IMR-90 (cell line): ENCODE measurements at regions not wholly inside any gene's neighbourhood (a gene's known extent, or its start where the extent isn't known, plus 50 kb on each side); places are given as distances from the start of the nearest gene placed in this dataset.

Experiments
- ATAC-seq: fragments of 200-7000 bp; cut with Tn5 transposase; 2 replicates; pipeline ENCODE4 v1.9.1; 2020; ENCODE audit warnings: low read depth, mild to moderate bottlenecking, moderate library complexity
- BruUV-seq: library from RNA; stranded (reverse); fragments of 400-500 nt; replicated peaks from 2 replicates; lab custom pipeline; 2021; lab: Mats Ljungman, UMichigan
- CTCF ChIA-PET: fragments of 300-600 bp; formaldehyde crosslinking; extraction: SDS; loops from one replicate; lab custom pipeline; 2021; ENCODE audit warnings: antibody characterized with exemption; lab: Yijun Ruan, JAX
- POLR2A ChIA-PET: fragments of 300-600 bp; sonication (Branson Sonifier 250); formaldehyde crosslinking; loops from one replicate; lab custom pipeline; 2022; ENCODE audit warnings: antibody characterized with exemption; ENCODE audit not compliant: unreplicated experiment; lab: Charles Lee
- DNase-seq: peaks from one replicate; pipeline ENCODE4 v3.0.0; 2013
- H2AFZ ChIP-seq: replicated peaks from 2 replicates; pipeline ENCODE3; 2013; ENCODE audit warnings: low read length, mild to moderate bottlenecking; ENCODE audit not compliant: poor library complexity
- H2AK5ac ChIP-seq: 2 replicates; pipeline ENCODE4 v1.6.1; 2013; ENCODE audit warnings: low read depth, low read length, inconsistent platforms
- H2AK9ac ChIP-seq: replicated peaks from 2 replicates; pipeline ENCODE3; 2013; ENCODE audit warnings: mild to moderate bottlenecking, low read depth, low read length, moderate library complexity; ENCODE audit not compliant: poor library complexity
- H2BK120ac ChIP-seq: 2 replicates; pipeline ENCODE4 v1.6.1; 2013; ENCODE audit warnings: low read depth, low read length, inconsistent platforms
- H2BK15ac ChIP-seq: 3 replicates; pipeline ENCODE4 v1.6.1; 2013; ENCODE audit warnings: low read depth, low read length, inconsistent platforms
- H2BK20ac ChIP-seq: 2 replicates; pipeline ENCODE4 v1.6.1; 2013; ENCODE audit warnings: low read depth, mild to moderate bottlenecking, inconsistent platforms, low read length, moderate library complexity
- H2BK5ac ChIP-seq: 2 replicates; pipeline ENCODE4 v1.6.1; 2013; ENCODE audit warnings: mild to moderate bottlenecking, low read depth, low read length, inconsistent platforms; ENCODE audit not compliant: poor library complexity, severe bottlenecking
- H3K14ac ChIP-seq: replicated peaks from 2 replicates; pipeline ENCODE4 v1.6.1; 2013; ENCODE audit warnings: low read depth, low read length, inconsistent platforms
- H3K18ac ChIP-seq: 2 replicates; pipeline ENCODE4 v1.6.1; 2013; ENCODE audit warnings: low read depth, low read length, control low read depth
- H3K23ac ChIP-seq: 2 replicates; pipeline ENCODE4 v1.6.1; 2013; ENCODE audit warnings: low read depth, low read length, inconsistent platforms
- H3K27ac ChIP-seq: 2 replicates; pipeline ENCODE4 v1.5.1; 2013; ENCODE audit warnings: mild to moderate bottlenecking, control low read depth, low read length; ENCODE audit not compliant: insufficient read depth
- H3K27me3 ChIP-seq: 2 replicates; pipeline ENCODE4 v1.6.1; 2013; ENCODE audit warnings: low read length; ENCODE audit not compliant: control insufficient read depth, insufficient read depth
- H3K36me3 ChIP-seq: 2 replicates; pipeline ENCODE4 v1.6.1; 2013; ENCODE audit warnings: low read length, mixed read lengths; ENCODE audit not compliant: control insufficient read depth, insufficient read depth
- H3K4ac ChIP-seq: 2 replicates; pipeline ENCODE4 v1.6.1; 2013; ENCODE audit warnings: low read depth, low read length, inconsistent platforms
- H3K4me1 ChIP-seq: 2 replicates; pipeline ENCODE4 v1.6.1; 2013; ENCODE audit warnings: low read length, mixed read lengths; ENCODE audit not compliant: control insufficient read depth, insufficient read depth
- H3K4me2 ChIP-seq: 2 replicates; pipeline ENCODE4 v1.6.1; 2013; ENCODE audit warnings: low read depth, mild to moderate bottlenecking, control low read depth, low read length, moderate library complexity
- H3K4me3 ChIP-seq: 2 replicates; pipeline ENCODE4 v1.5.1; 2013; ENCODE audit warnings: low read depth, mild to moderate bottlenecking, control low read depth, low read length, moderate library complexity; ENCODE audit not compliant: insufficient read depth
- H3K56ac ChIP-seq: 2 replicates; pipeline ENCODE4 v1.6.1; 2013; ENCODE audit warnings: low read length, inconsistent platforms; ENCODE audit not compliant: insufficient read depth; ENCODE audit errors: extremely low read depth
- H3K79me1 ChIP-seq, 2 experiments: 2 replicates each; pipeline ENCODE4 v1.6.1; 2013; ENCODE audit warnings: low read length in 2 of 2, inconsistent platforms in 1 of 2, low read depth in 1 of 2
- H3K9ac ChIP-seq: 2 replicates; pipeline ENCODE4 v1.6.1; 2013; ENCODE audit warnings: low read depth, low read length, control low read depth
- H3K9me1 ChIP-seq: 2 replicates; pipeline ENCODE4 v1.6.1; 2013; ENCODE audit warnings: low read length, inconsistent platforms; ENCODE audit not compliant: insufficient read depth
- H3K9me3 ChIP-seq: 2 replicates; pipeline ENCODE4 v1.6.1; 2013; ENCODE audit warnings: low read length; ENCODE audit not compliant: control insufficient read depth, insufficient read depth
- H4K20me1 ChIP-seq: 2 replicates; pipeline ENCODE4 v1.6.1; 2013; ENCODE audit warnings: low read length, inconsistent platforms; ENCODE audit not compliant: insufficient read depth
- H4K5ac ChIP-seq: 2 replicates; pipeline ENCODE4 v1.6.1; 2013; ENCODE audit warnings: mild to moderate bottlenecking, low read depth, low read length, control low read depth
- H4K8ac ChIP-seq, 2 experiments: 2 replicates each; pipeline ENCODE4 v1.6.1; 2013; ENCODE audit warnings: low read depth in 2 of 2, low read length in 2 of 2, control low read depth in 1 of 2, inconsistent platforms in 1 of 2
- H4K91ac ChIP-seq: 2 replicates; pipeline ENCODE4 v1.6.1; 2013; ENCODE audit warnings: low read depth, low read length, inconsistent platforms; ENCODE audit not compliant: insufficient read depth
- CTCF ChIP-seq: conservative IDR thresholded peaks from 2 replicates; pipeline ENCODE4 v1.5.1; 2012; ENCODE audit warnings: mild to moderate bottlenecking, low read depth, low read length, improper control_type of control experiment
- FOS ChIP-seq: fragments of 150-350 bp; IDR thresholded peaks from 2 replicates; pipeline ENCODE4 v1.6.1; 2016; ENCODE audit warnings: low read depth, low read length
- MAFK ChIP-seq: IDR thresholded peaks from 2 replicates; pipeline ENCODE4 v1.6.1; 2012; ENCODE audit warnings: low read depth, low read length, improper control_type of control experiment
- NFE2L2 ChIP-seq: fragments of 150-350 bp; IDR thresholded peaks from 2 replicates; pipeline ENCODE4 v1.6.1; 2016; ENCODE audit warnings: low read depth, mild to moderate bottlenecking, low read length
- RAD21 ChIP-seq: IDR thresholded peaks from 2 replicates; pipeline ENCODE4 v1.6.1; 2012; ENCODE audit warnings: low read length, improper control_type of control experiment
- RCOR1 ChIP-seq: IDR thresholded peaks from 2 replicates; pipeline ENCODE4 v1.6.1; 2012; ENCODE audit warnings: mild to moderate bottlenecking, low read length, improper control_type of control experiment; ENCODE audit not compliant: insufficient replicate concordance
- USF2 ChIP-seq: fragments of 150-350 bp; IDR thresholded peaks from 2 replicates; pipeline ENCODE4 v1.6.1; 2017; ENCODE audit warnings: mild to moderate bottlenecking, antibody characterized with exemption, low read length, low read depth
- WGBS, 2 experiments: methylation state at CpG; one replicate each; pipeline versions ENCODE4 v1.1.5 to v1.1.7; 2013; ENCODE audit warnings: missing lambda C conversion rate in 2 of 2; ENCODE audit not compliant: insufficient read length in 1 of 2; ENCODE audit errors: extremely low coverage in 2 of 2; 5-methylcytosine and 5-hydroxymethylcytosine counted together
- dilution Hi-C: fragments of 300-500 bp; cut with HindIII; formaldehyde crosslinking; loops from one replicate; pipeline ENCODE4 v1.14.3; 2018; ENCODE audit warnings: low sequenced_read_pairs; ENCODE audit not compliant: unreplicated experiment
- in situ Hi-C: fragments of 300-500 bp; cut with MboI; formaldehyde crosslinking; loops from 3 replicates; pipeline ENCODE4 v1.14.3; 2019; ENCODE audit warnings: low sequenced_read_pairs, inconsistent platforms, mixed read lengths
- intact Hi-C: fragments of 100-400 bp; cut with micrococcal nuclease; formaldehyde crosslinking; loops from 2 replicates; pipeline ENCODE4 v1.10.0; 2022

GRCh38 chr12:91249518-91250272 lies 67.1 kb upstream of the DCN start:
- Histone ChIP-seq H3K27ac (peak overlapping the region; percentile 55; the same call in 1 of the 2 replicates), H2BK120ac (peak overlapping the region; percentile 32; the same call in 1 of the 2 replicates), H3K27me3 (no peaks in the 10 kb centered on the region), H3K14ac (no peak overlapping the region), H4K20me1 (no peaks in the 10 kb centered on the region), H3K23ac (no peak overlapping the region), H4K5ac (peak overlapping the region; percentile 48), H3K36me3 (no peaks in the 10 kb centered on the region), H3K9ac (no peak overlapping the region; the same call in 1 of the 2 replicates), H4K91ac (no peak overlapping the region), H3K4me1 (peaks cover 3% of the 10 kb centered on the region; the same call in 1 of the 2 replicates), H3K9me3 (no peaks in the 10 kb centered on the region), H2AFZ (no peak overlapping the region), H3K4ac (no peak overlapping the region), H3K4me2 (peak overlapping the region; percentile 31), H3K4me3 (no peak overlapping the region), H3K9me1 (no peaks in the 10 kb centered on the region), H2AK5ac (no peak overlapping the region), H4K8ac (peak overlapping the region in 1 of 2 experiments; percentile 19; a peak in 1 of 4 replicates), H3K18ac (peak overlapping the region; percentile 81), H3K56ac (no peak overlapping the region), H2BK20ac (peak overlapping the region; percentile 20; the same call in 1 of the 2 replicates), H3K79me1 (no peaks in the 10 kb centered on the region), H2BK5ac (peak overlapping the region; percentile 18), H2AK9ac (no peak overlapping the region), H2BK15ac (no peak overlapping the region)
- in situ Hi-C loops (no loop called here), intact Hi-C loops (no loop called here), dilution Hi-C loops (no loop called here)
- TF ChIP-seq USF2 (no peak), CTCF (no peak), RCOR1 (no peak), MAFK (peak; percentile 69), NFE2L2 (no peak), FOS (no peak), RAD21 (no peak)
- DNase-seq (no peak), ATAC-seq (peak; percentile 17; the same call in 1 of the 2 replicates)
- POLR2A ChIA-PET: no interaction called here
- CTCF ChIA-PET: interaction anchor here (0.6 kb wide), 1 partner anchor 30 kb away, joined by 5 read pairs; no protein-coding TSS in a partner anchor
- BruUV-seq: no TSS peak
- no CpG with 5 or more reads among the region's 1 CpG for WGBS, 2 experiments
